Astrocyte of the spinal cord (primary cell): ENCODE measurements at regions not wholly inside any gene's neighbourhood (a gene's known extent, or its start where the extent isn't known, plus 50 kb on each side); places are given as distances from the start of the nearest gene placed in this dataset.
"Not testable (repeated sequence)": the region's sequence is repeated elsewhere in the genome, so short reads cannot be mapped to it uniquely, and the experiment has no call there.

Source experiments
- DNase-seq: peaks from one replicate; pipeline ENCODE4 v3.0.0; 2011; ENCODE audit warnings: low read depth, low spot score
- H3K4me3 ChIP-seq: 2 replicates; pipeline ENCODE4 v1.5.1; 2011; ENCODE audit warnings: low read depth, mild to moderate bottlenecking, low read length, moderate library complexity
- CTCF ChIP-seq: IDR thresholded peaks from 2 replicates; pipeline ENCODE4 v1.5.1; 2012; ENCODE audit warnings: low read depth, mild to moderate bottlenecking, low read length, inconsistent platforms
- in situ Hi-C: cut with HindIII; loops from 2 replicates; pipeline ENCODE4 v1.10.0; 2017; ENCODE audit warnings: low sequenced_read_pairs

DNA sequence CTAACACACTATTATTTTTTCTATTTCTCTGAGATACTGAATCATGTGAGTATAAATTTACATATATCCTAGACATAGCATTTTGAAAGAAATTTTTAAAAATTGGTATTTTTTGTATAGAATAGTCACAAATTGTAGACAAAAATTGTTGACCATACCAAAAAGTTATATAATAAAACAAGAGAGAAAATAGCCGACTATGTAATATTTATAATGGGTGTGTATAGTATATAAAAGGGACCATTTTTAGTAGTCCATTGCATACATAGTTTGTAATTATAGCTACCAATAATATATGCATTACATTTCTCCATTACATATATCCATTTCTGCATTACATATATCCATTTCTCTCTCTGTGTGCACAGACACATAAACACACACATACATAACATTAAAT, 590.2 kb downstream of the TMTC2 start:
- in situ Hi-C loops = no loop called here
- no peak overlapping the region for H3K4me3 ChIP-seq
- no peak for TF ChIP-seq CTCF
- no peak for DNase-seq

- DNase-seq = no peak
- in situ Hi-C loops = no loop called here
- TF ChIP-seq CTCF = no peak
- H3K4me3 ChIP-seq = no peak overlapping the region
Observed at GRCh38 chr12:83271201-83271600, 584.5 kb downstream of the TMTC2 start.

DNA sequence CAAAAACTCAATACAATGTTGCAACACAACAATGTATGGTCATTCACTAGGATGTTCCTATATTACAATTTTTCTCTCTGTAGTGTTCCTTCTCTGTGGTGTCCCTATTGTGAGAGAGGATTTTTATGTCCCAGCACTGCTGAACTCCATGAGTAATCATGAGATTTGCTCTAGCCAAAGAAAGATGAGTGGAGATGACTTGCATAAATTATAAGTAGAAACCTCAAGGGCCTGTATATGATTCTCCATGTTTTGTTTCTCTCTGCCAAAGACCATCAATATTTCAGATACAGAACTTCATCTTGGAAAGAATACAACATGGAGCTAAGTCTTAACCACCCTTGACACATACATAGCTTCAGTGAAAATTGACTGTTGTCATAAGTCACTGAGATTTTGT, 579.1 kb downstream of the TMTC2 start:
- H3K4me3 ChIP-seq = no peak overlapping the region
- in situ Hi-C loops = no loop called here
- no peak for TF ChIP-seq CTCF
- no peak for DNase-seq

DNA sequence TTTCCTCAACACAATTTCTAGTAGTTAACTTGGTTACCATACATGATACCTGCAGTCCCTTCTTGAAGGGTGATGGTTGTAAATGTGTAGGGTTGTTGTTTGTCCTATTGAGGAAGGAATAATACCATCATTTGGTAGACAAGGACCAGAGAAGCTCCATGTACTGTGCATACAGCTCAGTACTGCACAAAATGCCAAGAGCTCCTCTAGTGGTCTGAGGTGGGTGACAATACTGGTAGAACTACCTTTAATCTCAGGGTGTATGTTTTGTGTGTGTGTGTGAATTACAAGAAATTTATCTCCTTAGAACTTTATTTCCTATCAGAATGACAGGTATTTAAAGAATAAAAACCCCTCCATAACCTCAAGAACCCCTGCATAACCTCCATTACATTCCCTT, 575.3 kb downstream of the TMTC2 start:
- no peak overlapping the region for H3K4me3 ChIP-seq
- peak; percentile 13 for TF ChIP-seq CTCF
- no peak for DNase-seq
- in situ Hi-C loops = no loop called here

DNA sequence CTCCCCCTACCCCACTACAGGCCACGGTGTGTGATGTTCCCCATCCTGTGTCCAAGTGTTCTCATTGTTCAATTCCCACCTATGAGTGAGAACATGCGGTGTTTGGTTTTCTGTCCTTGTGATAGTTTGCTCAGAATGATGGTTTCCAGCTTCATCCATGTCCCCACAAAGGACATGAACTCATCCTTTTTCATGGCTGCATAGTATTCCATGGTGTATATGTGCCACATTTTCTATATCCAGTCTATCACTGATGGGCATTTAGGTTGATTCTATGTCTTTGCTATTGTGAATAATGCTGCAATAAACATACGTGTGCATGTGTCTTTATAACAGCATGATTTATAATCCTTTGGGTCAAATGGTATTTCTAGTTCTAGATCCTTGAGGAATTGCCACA, 573.4 kb downstream of the TMTC2 start:
- H3K4me3 ChIP-seq, in situ Hi-C loops, DNase-seq: not testable (repeated sequence)

DNA sequence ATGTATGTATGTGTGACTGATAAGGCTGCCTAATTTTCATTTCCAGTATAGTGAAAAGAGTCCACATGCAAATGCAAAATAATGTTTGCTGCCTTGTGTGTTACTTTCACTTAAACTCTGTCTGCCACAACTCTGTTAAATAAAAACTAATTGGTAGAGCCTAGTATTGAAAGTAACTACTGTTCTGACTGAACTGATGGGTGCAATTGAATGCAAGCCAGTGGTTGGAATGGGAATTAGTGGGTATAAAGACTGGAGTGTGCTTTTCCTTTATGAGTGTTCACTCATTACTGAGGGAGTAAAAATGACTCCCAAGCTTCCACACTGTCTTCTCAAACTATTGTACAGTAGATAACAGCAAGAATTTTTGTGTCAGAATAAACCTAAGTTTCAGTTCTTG, 571.0 kb downstream of the TMTC2 start:
- in situ Hi-C loops = no loop called here
- no peak for DNase-seq
- no peak overlapping the region for H3K4me3 ChIP-seq
- TF ChIP-seq CTCF = no peak

DNA sequence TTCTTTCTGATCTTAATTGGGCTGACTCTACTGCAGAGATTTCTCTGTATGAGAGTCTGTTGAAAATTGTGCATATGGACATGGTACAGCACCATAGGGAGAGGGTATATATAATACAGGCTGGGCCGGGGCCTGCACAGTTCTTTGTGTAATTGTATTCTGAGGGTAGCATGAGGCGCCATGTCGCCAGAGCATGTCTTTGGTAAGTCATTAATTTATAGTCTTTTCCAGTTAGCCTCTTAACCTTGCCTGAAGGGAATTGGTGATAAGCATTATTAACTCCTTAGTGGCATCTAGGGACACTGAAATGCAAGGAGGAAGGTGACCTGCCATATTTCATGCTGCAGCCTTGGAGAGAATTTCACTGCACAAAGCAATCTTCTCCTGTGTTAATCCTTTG, 569.9 kb downstream of the TMTC2 start:
- in situ Hi-C loops = no loop called here
- no peak for TF ChIP-seq CTCF
- DNase-seq = no peak
- no peak overlapping the region for H3K4me3 ChIP-seq
